ENCODE measurements at regions not wholly inside any gene's neighbourhood (a gene's known extent, or its start where the extent isn't known, plus 50 kb on each side); places are given as distances from the start of the nearest gene placed in this dataset.

DNA sequence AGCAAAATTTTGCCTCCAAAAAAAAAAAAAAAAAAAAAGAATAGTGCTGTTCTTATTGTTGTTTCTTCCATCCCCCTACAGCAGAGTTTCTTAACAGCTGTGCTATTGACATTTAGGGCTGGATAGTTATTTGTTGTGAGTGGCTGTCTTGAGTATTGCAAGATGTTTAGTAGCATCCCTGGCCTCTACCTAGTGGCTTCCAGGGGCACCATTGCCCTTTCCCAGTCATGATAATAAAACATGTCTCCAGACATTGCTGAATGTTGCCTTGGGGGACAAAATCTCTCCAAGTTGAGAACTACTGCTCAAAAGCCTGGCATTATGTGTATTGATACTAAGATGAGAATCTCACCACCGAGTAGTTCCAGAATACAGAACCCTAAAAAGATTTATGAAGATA, 108.7 kb downstream of the PALM2AKAP2 start:
- Histone ChIP-seq H3K27ac (no peak overlapping the region), H3K4me1 (replicated peaks in 1 of 2) (peaks cover 8% of the 10 kb centered on the region in 2 donors), H3K4me3 (no peak overlapping the region)
- WGBS, 10 experiments, result 40 to 100% (median 89%) methylated on average over 1 of the region's 1 CpG; no CpG with 5 or more reads in 3 of the 10 experiments
- in situ Hi-C loops (cut with MboI; ENCODE audit: low pct_unique_long_range_greater_than_20kb in 2 of 9, low sequenced_read_pairs in 9 of 9, unreplicated experiment in 9 of 9), result loop anchor here in 1 of 9 experiments (25.0 kb wide), 1 partner anchor 274 kb away; no protein-coding TSS in a partner anchor
- ATAC-seq (replicated peaks in 6 of 8), result peak in 1 of 8 experiments; percentile 54

DNA sequence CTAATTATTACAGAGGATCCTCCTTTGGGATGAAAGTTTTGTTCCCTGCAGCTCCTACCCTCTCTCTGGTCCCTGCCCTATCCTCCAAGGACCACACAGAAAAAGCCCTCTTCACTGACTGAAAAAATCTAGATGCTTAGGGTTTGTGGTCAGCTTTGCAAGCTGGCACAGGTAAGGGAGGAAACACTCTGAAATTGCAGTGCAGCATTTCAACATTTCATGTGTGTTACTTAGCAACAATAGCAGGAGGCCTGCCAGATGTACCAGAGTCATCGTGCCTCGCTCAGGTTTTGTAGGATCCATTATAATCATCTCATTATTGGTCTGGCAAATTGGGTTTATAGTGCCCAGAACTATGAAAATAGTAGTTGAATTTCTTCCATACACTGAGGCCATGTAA, 109.5 kb downstream of the PALM2AKAP2 start:
- peaks cover 8% of the 10 kb centered on the region in 2 donors for H3K4me1 ChIP-seq (replicated peaks in 1 of 2)
- peak in 1 of 8 experiments; percentile 44 for ATAC-seq (replicated peaks in 6 of 8)
- no peak overlapping the region for H3K4me3 ChIP-seq
- 94 to 100% (median 100%) methylated on average over 1 to 2 of the region's 2 CpGs; no CpG with 5 or more reads in 7 of the 10 experiments for WGBS, 10 experiments
- H3K27ac ChIP-seq, result no peak overlapping the region
- in situ Hi-C loops (cut with MboI; ENCODE audit: low pct_unique_long_range_greater_than_20kb in 2 of 9, low sequenced_read_pairs in 9 of 9, unreplicated experiment in 9 of 9), result loop anchor here in 1 of 9 experiments (25.0 kb wide), 1 partner anchor 273 kb away; no protein-coding TSS in a partner anchor

DNA sequence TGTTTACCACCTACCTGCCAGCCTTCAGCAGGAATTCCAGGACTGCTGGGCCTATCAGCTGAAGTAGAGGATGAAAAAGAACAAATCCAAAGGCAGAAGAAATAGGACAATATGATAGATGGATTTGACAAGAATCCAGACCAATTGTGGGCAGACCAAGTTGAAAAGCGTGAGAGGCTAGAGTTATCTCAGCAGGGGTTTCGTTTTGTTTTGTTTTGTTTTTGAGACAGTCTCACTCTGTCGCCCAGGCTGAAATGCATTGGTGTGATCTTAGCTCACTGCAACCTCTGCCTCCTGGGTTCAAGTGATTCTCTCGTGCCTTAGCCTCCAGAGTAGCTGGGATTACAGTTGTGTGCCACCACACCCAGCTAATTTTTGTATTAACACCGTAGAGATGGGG, 113.2 kb downstream of the PALM2AKAP2 start:
- in situ Hi-C loops (cut with MboI; ENCODE audit: low pct_unique_long_range_greater_than_20kb in 2 of 9, low sequenced_read_pairs in 9 of 9, unreplicated experiment in 9 of 9), result loop anchor here in 2 of 9 experiments (10.0 to 25.0 kb wide), 2 partner anchors 262 to 269 kb away; no protein-coding TSS in a partner anchor
- no peak overlapping the region for H3K4me3 ChIP-seq
- no peak for ATAC-seq (replicated peaks in 6 of 8)
- no peaks in the 10 kb centered on the region for H3K4me1 ChIP-seq (replicated peaks in 1 of 2)
- H3K27ac ChIP-seq, result no peak overlapping the region
- 71 to 94% (median 80%) methylated on average over 1 to 5 of the region's 5 CpGs; no CpG with 5 or more reads in 5 of the 10 experiments for WGBS, 10 experiments

DNA sequence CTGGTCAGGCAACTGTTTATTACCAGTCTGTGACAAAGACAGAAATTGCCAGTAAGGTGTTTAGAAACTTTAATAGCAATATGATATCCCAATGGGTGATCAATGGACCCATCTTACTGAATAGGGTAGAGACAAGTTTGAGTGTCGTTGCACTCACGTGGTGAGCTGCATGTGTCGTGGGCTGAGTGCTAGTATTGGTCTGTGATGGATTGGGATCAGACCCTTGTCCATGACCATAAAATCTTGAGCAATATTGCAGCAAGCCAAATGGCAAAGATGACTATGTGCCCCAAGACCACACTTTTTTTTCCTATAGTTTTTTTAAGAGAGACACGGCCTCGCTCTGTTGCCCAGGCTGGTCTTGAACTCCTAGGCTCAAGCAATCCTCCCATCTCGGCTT, 114.5 kb downstream of the PALM2AKAP2 start:
- Histone ChIP-seq H3K4me3 (no peak overlapping the region), H3K4me1 (replicated peaks in 1 of 2) (no peaks in the 10 kb centered on the region), H3K27ac (no peak overlapping the region)
- in situ Hi-C loops (cut with MboI; ENCODE audit: low pct_unique_long_range_greater_than_20kb in 2 of 9, low sequenced_read_pairs in 9 of 9, unreplicated experiment in 9 of 9), result loop anchor here in 2 of 9 experiments (10.0 to 25.0 kb wide), 2 partner anchors 260 to 268 kb away; no protein-coding TSS in a partner anchor
- WGBS, 10 experiments, result 80 to 100% (median 98%) methylated on average over 1 to 6 of the region's 6 CpGs
- ATAC-seq (replicated peaks in 6 of 8), result no peak

DNA sequence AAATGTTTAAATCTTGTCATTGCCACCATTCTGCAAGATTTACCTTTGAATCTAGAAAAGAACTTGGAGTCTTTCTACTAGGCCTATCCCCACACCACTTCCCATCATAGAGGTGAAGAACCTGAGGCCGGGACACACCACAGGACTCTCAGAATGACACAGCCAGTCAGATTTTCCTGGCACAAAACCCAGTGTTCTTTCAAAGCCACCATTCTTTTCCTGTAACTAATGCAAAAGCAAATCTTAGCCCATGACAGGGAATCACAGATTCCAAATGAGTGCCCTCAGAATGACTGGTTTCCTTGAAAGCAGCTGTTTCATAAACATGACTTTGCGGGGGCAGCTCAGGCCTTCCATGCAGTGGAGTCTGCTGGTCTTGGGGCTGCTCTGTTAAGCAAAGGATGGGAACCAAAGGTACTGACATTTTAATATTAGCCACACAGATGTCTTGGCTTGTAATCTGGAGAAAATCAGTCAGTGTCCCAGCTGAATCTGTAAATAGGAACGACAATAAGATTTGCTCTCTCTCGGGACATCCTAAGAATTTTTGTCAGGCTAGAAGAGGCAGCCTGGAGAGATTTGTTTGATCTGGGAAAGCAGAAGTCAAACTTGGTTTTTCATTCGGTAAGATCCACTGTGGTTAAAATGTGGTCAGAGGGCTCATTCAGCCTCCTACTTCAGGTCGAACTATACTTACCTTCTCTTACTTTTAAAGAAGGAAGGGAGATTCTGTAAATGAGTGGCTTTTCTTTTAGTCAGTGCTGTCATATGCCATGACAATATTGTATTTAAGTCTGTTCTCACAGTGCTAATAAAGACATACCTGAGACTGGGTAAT, 115.1 kb downstream of the PALM2AKAP2 start:
- in situ Hi-C loops (cut with MboI; ENCODE audit: low pct_unique_long_range_greater_than_20kb in 2 of 9, low sequenced_read_pairs in 9 of 9, unreplicated experiment in 9 of 9), result loop anchor here in 2 of 9 experiments (10.0 to 25.0 kb wide), 2 partner anchors 260 to 267 kb away; no protein-coding TSS in a partner anchor
- Histone ChIP-seq H3K4me3 (no peak overlapping the region), H3K27ac (no peak overlapping the region), H3K4me1 (replicated peaks in 1 of 2) (no peaks in the 10 kb centered on the region)
- 10 to 88% (median 66%) methylated on average over 1 to 6 of the region's 6 CpGs; no CpG with 5 or more reads in 1 of the 10 experiments for WGBS, 10 experiments
- peak in 6 of 8 experiments; percentile 19 to 76 (median 46) for ATAC-seq (replicated peaks in 6 of 8)

DNA sequence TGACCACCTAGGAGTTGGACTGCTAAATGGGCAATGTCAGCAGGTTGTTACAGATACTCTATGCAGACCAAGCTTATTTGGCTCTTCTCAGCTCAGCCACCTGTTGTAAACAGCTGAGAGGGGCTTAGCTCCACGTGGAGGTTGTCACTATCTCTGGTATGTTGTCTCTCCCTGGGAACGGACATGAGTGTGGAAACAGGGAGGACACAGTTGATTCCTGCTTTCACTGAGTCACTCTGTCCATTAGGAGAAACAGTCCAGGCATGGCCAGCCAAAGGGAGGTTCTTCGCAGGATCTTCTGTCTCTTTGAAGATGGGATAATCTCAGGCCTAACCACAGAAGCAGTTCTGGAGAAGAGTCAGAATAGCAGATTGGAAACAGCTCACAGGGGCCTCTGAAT, 121.2 kb downstream of the PALM2AKAP2 start:
- H3K4me1 ChIP-seq (replicated peaks in 1 of 2), result peaks cover 2 to 7% of the 10 kb centered on the region in 2 donors
- peak in 2 of 8 experiments; percentile 65 to 78 for ATAC-seq (replicated peaks in 6 of 8)
- H3K4me3 ChIP-seq, result no peak overlapping the region
- in situ Hi-C loops (cut with MboI; ENCODE audit: low pct_unique_long_range_greater_than_20kb in 2 of 9, low sequenced_read_pairs in 9 of 9, unreplicated experiment in 9 of 9), result loop anchor here in 7 of 9 experiments (10.0 to 25.0 kb wide), 2 partner anchors 254 to 261 kb away; no protein-coding TSS in a partner anchor
- WGBS, 10 experiments, result 0 to 100% (median 71%) methylated on average over 1 to 3 of the region's 3 CpGs; no CpG with 5 or more reads in 5 of the 10 experiments
- H3K27ac ChIP-seq, result no peak overlapping the region

DNA sequence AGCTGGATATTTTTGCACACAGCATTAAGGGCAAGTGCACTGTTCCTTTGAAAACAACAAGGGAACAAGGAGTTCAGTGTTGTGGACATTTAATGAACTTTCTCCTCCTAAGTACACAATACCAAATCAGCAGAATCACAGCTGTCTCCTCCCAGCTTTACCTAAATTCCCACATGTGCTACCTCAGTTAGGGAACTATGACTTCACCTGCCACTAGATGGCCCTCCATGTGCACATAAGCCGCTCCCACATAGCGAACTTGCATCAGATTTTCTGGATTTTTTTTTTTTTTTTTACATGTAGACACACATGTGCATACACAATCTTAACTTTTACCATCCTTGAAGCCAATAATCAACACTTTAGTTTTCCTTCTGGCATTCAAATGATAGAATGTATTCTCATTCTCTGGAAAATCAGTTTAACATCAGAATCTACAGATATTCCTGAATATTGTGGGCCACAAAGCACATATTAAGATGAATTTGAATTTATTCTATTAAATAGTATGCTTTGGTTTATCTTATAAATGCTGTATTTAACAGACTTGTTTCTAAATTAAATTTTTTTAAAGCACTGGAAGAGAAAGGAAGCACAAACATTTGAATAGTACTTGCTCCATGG, 123.6 kb downstream of the PALM2AKAP2 start:
- WGBS, 10 experiments, result 0 to 15% (median 3%) methylated on average over 2 of the region's 2 CpGs; no CpG with 5 or more reads in 2 of the 10 experiments
- peak; percentile 45 to 92 (median 83) for ATAC-seq (replicated peaks in 6 of 8)
- Histone ChIP-seq H3K4me3 (no peak overlapping the region), H3K27ac (no peak overlapping the region), H3K4me1 (replicated peaks in 1 of 2) (peaks cover 2 to 7% of the 10 kb centered on the region in 2 donors)
- in situ Hi-C loops (cut with MboI; ENCODE audit: low pct_unique_long_range_greater_than_20kb in 2 of 9, low sequenced_read_pairs in 9 of 9, unreplicated experiment in 9 of 9), result loop anchor here in 7 of 9 experiments (10.0 to 25.0 kb wide), 2 partner anchors 251 to 259 kb away; no protein-coding TSS in a partner anchor

DNA sequence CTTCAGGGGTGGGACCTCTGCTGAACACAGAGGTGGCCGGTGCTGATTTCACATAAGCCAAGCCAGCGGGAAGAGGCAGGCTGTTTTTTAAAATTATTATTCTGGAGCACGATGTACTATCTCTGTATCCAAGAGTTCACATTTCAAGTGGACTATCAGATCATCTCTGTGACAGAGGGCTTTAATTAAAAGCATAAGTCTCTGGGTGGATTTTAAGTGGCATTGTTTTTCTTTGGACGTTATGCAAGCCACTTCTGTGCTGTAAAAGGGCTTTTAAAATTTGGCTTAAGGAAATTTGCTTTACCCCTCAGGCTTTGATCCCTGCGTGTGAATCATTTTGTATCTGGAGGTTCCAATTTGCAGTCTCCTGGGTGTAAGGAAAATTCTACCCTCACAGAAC, 124.7 kb downstream of the PALM2AKAP2 start:
- 0 to 100% (median 64%) methylated on average over 2 to 5 of the region's 5 CpGs; no CpG with 5 or more reads in 1 of the 10 experiments for WGBS, 10 experiments
- H3K4me3 ChIP-seq, result no peak overlapping the region

DNA sequence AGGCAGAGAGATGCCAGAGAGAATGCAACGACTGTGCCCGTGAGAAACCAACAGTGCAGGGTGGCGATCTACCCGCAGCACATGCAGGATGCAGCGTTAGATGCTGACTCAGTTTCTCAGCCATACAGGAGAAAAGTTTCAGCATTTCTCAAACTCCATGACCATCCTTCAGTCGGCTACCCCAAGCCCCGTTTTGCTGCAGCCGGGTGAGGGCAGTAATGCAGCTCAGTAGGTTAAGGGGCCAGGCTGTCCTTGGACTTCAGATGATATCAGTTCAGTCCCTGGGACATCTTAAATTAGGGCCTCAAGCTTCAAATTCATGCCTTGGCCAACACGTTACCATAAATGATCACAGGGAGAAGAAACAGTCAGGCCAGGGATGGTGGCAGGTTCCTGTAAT, 125.5 kb downstream of the PALM2AKAP2 start:
- in situ Hi-C loops (cut with MboI; ENCODE audit: low pct_unique_long_range_greater_than_20kb in 2 of 9, low sequenced_read_pairs in 9 of 9, unreplicated experiment in 9 of 9), result loop anchor here in 7 of 9 experiments (10.0 to 25.0 kb wide), 2 partner anchors 249 to 257 kb away; no protein-coding TSS in a partner anchor
- ATAC-seq (replicated peaks in 6 of 8), result no peak
- H3K4me3 ChIP-seq, result no peak overlapping the region
- WGBS, 10 experiments, result 89 to 100% (median 93%) methylated on average over 2 to 8 of the region's 9 CpGs; no CpG with 5 or more reads in 3 of the 10 experiments
- H3K27ac ChIP-seq, result no peak overlapping the region
- peaks cover 2 to 10% of the 10 kb centered on the region in 2 donors for H3K4me1 ChIP-seq (replicated peaks in 1 of 2)

More for the DNA sequence above, 124.7 kb downstream of the PALM2AKAP2 start:
- Histone ChIP-seq H3K4me1 (replicated peaks in 1 of 2) (peaks cover 2 to 7% of the 10 kb centered on the region in 2 donors), H3K27ac (no peak overlapping the region)
- in situ Hi-C loops (cut with MboI; ENCODE audit: low pct_unique_long_range_greater_than_20kb in 2 of 9, low sequenced_read_pairs in 9 of 9, unreplicated experiment in 9 of 9), result loop anchor here in 7 of 9 experiments (10.0 to 25.0 kb wide), 2 partner anchors 250 to 258 kb away; no protein-coding TSS in a partner anchor
- peak in 1 of 8 experiments; percentile 8 for ATAC-seq (replicated peaks in 6 of 8)

DNA sequence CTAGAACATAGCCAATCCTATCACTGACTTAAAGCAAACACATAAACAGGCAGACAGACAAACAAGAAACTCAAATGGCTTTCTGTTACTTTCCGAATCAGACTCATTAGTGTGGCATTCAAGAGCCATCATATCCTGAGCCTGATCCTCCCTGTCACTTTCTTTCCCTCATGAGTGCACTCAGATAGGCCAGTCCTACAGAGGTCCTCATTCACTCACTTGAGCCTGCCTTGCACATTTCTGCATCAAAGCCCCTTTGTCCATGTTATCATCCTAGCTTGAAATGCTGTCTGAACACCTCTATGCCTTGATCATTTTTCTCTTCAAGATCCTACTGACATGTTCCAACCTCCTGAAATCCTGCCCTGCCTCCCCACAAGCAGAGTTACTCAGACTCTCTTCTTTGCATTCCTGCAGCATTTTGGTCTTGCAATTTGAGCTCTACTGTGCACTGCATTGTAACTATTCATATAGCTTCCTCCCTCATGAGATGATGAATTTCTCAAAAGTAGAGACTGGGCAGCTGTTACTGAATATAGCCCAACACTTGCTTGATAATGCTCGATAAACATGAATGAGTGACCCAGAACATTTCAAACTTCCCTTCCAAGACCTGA, 126.9 kb downstream of the PALM2AKAP2 start:
- peak in 1 of 8 experiments; percentile 9 for ATAC-seq (replicated peaks in 6 of 8)
- WGBS, 10 experiments, result 78 to 100% (median 88%) methylated on average over 1 to 2 of the region's 2 CpGs; no CpG with 5 or more reads in 3 of the 10 experiments
- Histone ChIP-seq H3K4me3 (no peak overlapping the region), H3K4me1 (replicated peaks in 1 of 2) (peaks cover 8 to 21% of the 10 kb centered on the region in 2 donors), H3K27ac (no peak overlapping the region)
- in situ Hi-C loops (cut with MboI; ENCODE audit: low pct_unique_long_range_greater_than_20kb in 2 of 9, low sequenced_read_pairs in 9 of 9, unreplicated experiment in 9 of 9), result loop anchor here in 7 of 9 experiments (10.0 to 25.0 kb wide), 2 partner anchors 248 to 255 kb away; no protein-coding TSS in a partner anchor

DNA sequence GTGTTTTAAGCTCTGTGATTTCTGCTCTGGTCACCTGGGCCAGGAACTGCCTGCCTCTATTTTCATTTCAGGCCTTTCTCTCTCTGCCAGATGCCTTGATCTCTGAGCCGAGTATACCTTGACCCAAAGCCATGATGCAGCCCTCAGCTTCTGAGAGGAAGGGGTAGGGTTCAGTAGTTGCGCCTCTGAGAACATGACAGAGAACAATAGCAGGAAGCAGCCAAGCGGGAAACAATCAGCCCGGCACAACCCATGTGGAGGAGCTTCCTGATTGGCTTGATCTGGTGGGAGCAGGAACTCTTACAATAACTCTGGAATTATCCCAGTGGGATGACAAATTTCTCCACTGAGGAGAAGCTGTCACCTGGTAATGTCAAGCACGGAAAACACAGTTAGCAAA, 127.4 kb downstream of the PALM2AKAP2 start:
- in situ Hi-C loops (cut with MboI; ENCODE audit: low pct_unique_long_range_greater_than_20kb in 2 of 9, low sequenced_read_pairs in 9 of 9, unreplicated experiment in 9 of 9), result loop anchor here in 7 of 9 experiments (10.0 to 25.0 kb wide), 2 partner anchors 247 to 255 kb away; no protein-coding TSS in a partner anchor
- WGBS, 10 experiments, result 79 to 100% (median 83%) methylated on average over 1 to 4 of the region's 5 CpGs; no CpG with 5 or more reads in 3 of the 10 experiments
- peaks cover 8 to 21% of the 10 kb centered on the region in 2 donors for H3K4me1 ChIP-seq (replicated peaks in 1 of 2)
- ATAC-seq (replicated peaks in 6 of 8), result no peak
- H3K4me3 ChIP-seq, result no peak overlapping the region
- H3K27ac ChIP-seq, result no peak overlapping the region

Measured in motor neuron (in vitro differentiated cells).